MCF 10A (cell line): ENCODE measurements at regions not wholly inside any gene's neighbourhood (a gene's known extent, or its start where the extent isn't known, plus 50 kb on each side); places are given as distances from the start of the nearest gene placed in this dataset.

Source experiments
- BruUV-seq: library from RNA; stranded (reverse); fragments of 400-500 nt; replicated peaks from 2 replicates; lab custom pipeline; 2021; lab: Mats Ljungman, UMichigan
- CTCF ChIA-PET: fragments of 300-600 bp; sonication (Branson Sonifier 250); formaldehyde crosslinking; extraction: SDS; loops from one replicate; lab custom pipeline; 2021; ENCODE audit warnings: antibody characterized with exemption, inconsistent platforms; lab: Yijun Ruan, JAX
- POLR2A ChIA-PET: fragments of 300-600, 350-650 bp; sonication (Branson Sonifier 250); formaldehyde crosslinking; extraction: SDS; loops from one replicate; lab custom pipeline; 2020; ENCODE audit warnings: antibody characterized with exemption, inconsistent platforms; lab: Yijun Ruan, JAX
- DNase-seq: peaks from one replicate; pipeline ENCODE4 v3.0.0-alpha.2; 2018; ENCODE audit not compliant: unreplicated experiment
- H3K27ac Mint-ChIP-seq: one replicate; pipeline ENCODE4 v1.8.0; 2022; ENCODE audit warnings: mild to moderate bottlenecking, low read depth, mixed read lengths; ENCODE audit not compliant: unreplicated experiment
- H3K27me3 Mint-ChIP-seq: one replicate; pipeline ENCODE4 v1.8.0; 2022; ENCODE audit warnings: mixed read lengths; ENCODE audit not compliant: insufficient read depth, unreplicated experiment
- H3K36me3 Mint-ChIP-seq: one replicate; pipeline ENCODE4 v1.8.0; 2022; ENCODE audit warnings: mild to moderate bottlenecking, moderate library complexity, mixed read lengths; ENCODE audit not compliant: insufficient read depth, unreplicated experiment
- H3K4me1 Mint-ChIP-seq: one replicate; pipeline ENCODE4 v1.8.0; 2022; ENCODE audit warnings: mixed read lengths; ENCODE audit not compliant: insufficient read depth, unreplicated experiment
- H3K4me3 Mint-ChIP-seq: one replicate; pipeline ENCODE4 v1.8.0; 2022; ENCODE audit warnings: mild to moderate bottlenecking, moderate library complexity, mixed read lengths; ENCODE audit not compliant: unreplicated experiment
- H3K9me3 Mint-ChIP-seq: one replicate; pipeline ENCODE4 v1.8.0; 2022; ENCODE audit warnings: mixed read lengths; ENCODE audit not compliant: unreplicated experiment
- intact Hi-C: fragments of 100-400 bp; cut with micrococcal nuclease; formaldehyde crosslinking; loops from 2 replicates; pipeline ENCODE4 v1.14.1; 2022
- TF ChIP-seq, protein P1 (sequence below): fragments of 200-600 bp; IDR thresholded peaks from one replicate; pipeline ENCODE4 v1.8.0; 2022; ENCODE audit warnings: antibody characterized with exemption, mild to moderate bottlenecking; ENCODE audit not compliant: unreplicated experiment

DNA sequence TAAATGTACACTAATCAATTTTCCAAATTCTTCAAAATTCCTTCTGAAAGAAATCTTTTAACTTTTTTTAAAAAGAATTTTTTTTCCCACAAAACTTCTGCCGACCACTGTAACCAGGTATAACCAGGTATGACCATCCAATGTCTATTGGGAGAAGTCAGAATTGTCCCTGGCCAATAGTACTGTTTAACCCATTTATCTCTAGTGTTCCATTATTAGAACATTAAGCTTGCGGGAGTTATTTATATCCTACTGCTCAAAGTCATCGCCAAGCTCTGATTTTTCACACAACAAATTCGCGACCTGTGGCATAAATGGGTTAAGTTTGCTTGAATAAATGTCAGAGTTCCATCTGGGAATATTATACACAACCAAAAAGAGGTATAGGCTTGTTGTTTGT, 343.2 kb downstream of the ANXA1 start:
- intact Hi-C loops, result no loop called here
- H3K27me3 Mint-ChIP-seq, result peaks cover 56% of the 10 kb centered on the region
- H3K4me3 Mint-ChIP-seq, result no peak overlapping the region
- TF ChIP-seq, protein P1, sequence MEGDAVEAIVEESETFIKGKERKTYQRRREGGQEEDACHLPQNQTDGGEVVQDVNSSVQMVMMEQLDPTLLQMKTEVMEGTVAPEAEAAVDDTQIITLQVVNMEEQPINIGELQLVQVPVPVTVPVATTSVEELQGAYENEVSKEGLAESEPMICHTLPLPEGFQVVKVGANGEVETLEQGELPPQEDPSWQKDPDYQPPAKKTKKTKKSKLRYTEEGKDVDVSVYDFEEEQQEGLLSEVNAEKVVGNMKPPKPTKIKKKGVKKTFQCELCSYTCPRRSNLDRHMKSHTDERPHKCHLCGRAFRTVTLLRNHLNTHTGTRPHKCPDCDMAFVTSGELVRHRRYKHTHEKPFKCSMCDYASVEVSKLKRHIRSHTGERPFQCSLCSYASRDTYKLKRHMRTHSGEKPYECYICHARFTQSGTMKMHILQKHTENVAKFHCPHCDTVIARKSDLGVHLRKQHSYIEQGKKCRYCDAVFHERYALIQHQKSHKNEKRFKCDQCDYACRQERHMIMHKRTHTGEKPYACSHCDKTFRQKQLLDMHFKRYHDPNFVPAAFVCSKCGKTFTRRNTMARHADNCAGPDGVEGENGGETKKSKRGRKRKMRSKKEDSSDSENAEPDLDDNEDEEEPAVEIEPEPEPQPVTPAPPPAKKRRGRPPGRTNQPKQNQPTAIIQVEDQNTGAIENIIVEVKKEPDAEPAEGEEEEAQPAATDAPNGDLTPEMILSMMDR, result no peak
- H3K36me3 Mint-ChIP-seq, result no peaks in the 10 kb centered on the region
- no peak for DNase-seq
- POLR2A ChIA-PET, result interaction anchor here (0.6 kb wide), 1 partner anchor 315 kb away, joined by 3 read pairs; no protein-coding TSS in a partner anchor
- H3K9me3 Mint-ChIP-seq, result no peaks in the 10 kb centered on the region
- no peaks in the 10 kb centered on the region for H3K4me1 Mint-ChIP-seq
- no peak overlapping the region for H3K27ac Mint-ChIP-seq
- BruUV-seq, result no TSS peak
- CTCF ChIA-PET, result no interaction called here

DNA sequence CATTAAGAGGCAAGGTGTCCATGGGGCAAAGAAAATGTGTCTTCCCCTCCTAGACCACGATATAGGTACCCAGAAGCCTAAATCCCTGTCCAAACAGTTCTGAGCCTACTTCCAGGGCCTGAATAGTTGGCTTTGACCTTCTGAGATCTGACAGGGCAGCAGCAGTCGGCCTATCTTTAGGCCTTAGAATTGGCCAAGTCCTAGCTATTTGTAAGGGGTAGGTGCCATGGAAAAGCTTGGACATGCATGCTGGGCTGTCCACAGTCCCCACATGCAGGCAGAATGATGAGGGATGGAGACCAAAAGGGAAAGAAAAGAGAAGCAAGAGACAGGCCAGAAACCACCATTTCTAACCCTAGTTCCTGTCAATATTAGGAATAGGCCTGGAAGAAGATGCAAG, 346.1 kb downstream of the ANXA1 start:
- no peak overlapping the region for H3K27ac Mint-ChIP-seq
- POLR2A ChIA-PET, result no interaction called here
- H3K4me1 Mint-ChIP-seq, result no peaks in the 10 kb centered on the region
- CTCF ChIA-PET, result no interaction called here
- TF ChIP-seq, protein P1, result no peak
- H3K27me3 Mint-ChIP-seq, result peaks cover 35% of the 10 kb centered on the region
- no peaks in the 10 kb centered on the region for H3K9me3 Mint-ChIP-seq
- H3K4me3 Mint-ChIP-seq, result no peak overlapping the region
- no peaks in the 10 kb centered on the region for H3K36me3 Mint-ChIP-seq
- intact Hi-C loops, result no loop called here
- BruUV-seq, result no TSS peak
- DNase-seq, result no peak

DNA sequence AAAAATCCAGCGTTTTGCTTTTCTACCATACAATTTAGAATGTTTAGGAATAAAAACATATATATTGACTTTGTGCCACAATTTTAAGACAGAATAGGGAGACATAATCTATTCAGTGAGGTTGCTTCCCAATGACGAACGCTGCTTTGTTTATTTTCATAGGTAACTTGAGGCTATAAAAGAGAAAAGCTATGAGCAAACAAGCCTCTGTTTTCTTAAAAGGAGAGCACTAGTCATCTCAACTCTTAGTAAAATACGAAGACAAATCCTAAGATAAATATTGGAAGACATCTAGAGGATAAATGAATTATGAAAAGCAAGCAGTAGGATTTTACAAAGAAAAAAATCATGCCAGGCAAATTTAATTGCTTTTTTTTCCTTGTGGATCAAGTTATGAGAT, 363.6 kb downstream of the ANXA1 start:
- no TSS peak for BruUV-seq
- Mint-ChIP-seq H3K36me3 (no peaks in the 10 kb centered on the region), H3K4me3 (no peak overlapping the region), H3K27ac (no peak overlapping the region), H3K4me1 (no peaks in the 10 kb centered on the region), H3K27me3 (peaks cover 55% of the 10 kb centered on the region), H3K9me3 (no peaks in the 10 kb centered on the region)
- CTCF ChIA-PET, result interaction anchor here (1.3 kb wide), 1 partner anchor 314 kb away, joined by 5 read pairs; no protein-coding TSS in a partner anchor
- DNase-seq, result no peak
- POLR2A ChIA-PET, result no interaction called here
- intact Hi-C loops, result no loop called here
- TF ChIP-seq, protein P1, result no peak

DNA sequence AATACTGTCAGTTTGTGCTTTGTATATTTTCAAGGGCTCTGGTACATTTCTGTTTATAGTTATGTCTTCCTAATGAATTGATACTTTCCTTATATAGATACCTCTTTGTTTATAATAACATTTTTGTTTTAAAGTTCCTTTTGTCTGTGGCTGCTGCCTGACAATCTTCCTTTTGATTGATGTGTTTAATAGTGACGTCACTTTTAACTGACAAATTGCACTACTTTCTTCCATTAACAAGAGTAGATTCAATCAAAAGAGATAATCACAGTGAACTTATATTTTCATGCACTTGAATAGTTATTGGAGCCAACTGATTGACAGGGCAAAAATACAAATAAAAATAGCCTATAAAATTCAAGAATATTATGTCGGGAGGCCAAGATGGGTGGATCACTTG, 371.7 kb downstream of the ANXA1 start:
- Mint-ChIP-seq H3K36me3 (no peaks in the 10 kb centered on the region), H3K4me1 (no peaks in the 10 kb centered on the region), H3K9me3 (no peaks in the 10 kb centered on the region), H3K27me3 (peaks cover 12% of the 10 kb centered on the region), H3K4me3 (no peak overlapping the region), H3K27ac (no peak overlapping the region)
- no TSS peak for BruUV-seq
- intact Hi-C loops, result no loop called here
- DNase-seq, result no peak
- POLR2A ChIA-PET, result no interaction called here
- TF ChIP-seq, protein P1, result no peak
- CTCF ChIA-PET, result no interaction called here
